ENCODE measurements at regions not wholly inside any gene's neighbourhood (a gene's known extent, or its start where the extent isn't known, plus 50 kb on each side); places are given as distances from the start of the nearest gene placed in this dataset.

GRCh38 chr5:60356745-60357144, 343.2 kb downstream of the DEPDC1B start:
- H3K27ac ChIP-seq = no peak overlapping the region
- WGBS, 3 donors = 57 to 69% (median 59%) methylated on average over 2 of the region's 2 CpGs

GRCh38 chr5:60355181-60355580, 344.8 kb downstream of the DEPDC1B start:
- H3K36me3 ChIP-seq = no peaks in the 10 kb centered on the region
- TF ChIP-seq, protein P1, sequence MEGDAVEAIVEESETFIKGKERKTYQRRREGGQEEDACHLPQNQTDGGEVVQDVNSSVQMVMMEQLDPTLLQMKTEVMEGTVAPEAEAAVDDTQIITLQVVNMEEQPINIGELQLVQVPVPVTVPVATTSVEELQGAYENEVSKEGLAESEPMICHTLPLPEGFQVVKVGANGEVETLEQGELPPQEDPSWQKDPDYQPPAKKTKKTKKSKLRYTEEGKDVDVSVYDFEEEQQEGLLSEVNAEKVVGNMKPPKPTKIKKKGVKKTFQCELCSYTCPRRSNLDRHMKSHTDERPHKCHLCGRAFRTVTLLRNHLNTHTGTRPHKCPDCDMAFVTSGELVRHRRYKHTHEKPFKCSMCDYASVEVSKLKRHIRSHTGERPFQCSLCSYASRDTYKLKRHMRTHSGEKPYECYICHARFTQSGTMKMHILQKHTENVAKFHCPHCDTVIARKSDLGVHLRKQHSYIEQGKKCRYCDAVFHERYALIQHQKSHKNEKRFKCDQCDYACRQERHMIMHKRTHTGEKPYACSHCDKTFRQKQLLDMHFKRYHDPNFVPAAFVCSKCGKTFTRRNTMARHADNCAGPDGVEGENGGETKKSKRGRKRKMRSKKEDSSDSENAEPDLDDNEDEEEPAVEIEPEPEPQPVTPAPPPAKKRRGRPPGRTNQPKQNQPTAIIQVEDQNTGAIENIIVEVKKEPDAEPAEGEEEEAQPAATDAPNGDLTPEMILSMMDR (IDR thresholded peaks at IDR 0.05) = no peak
- no peak for TF ChIP-seq POLR2A (IDR thresholded peaks at IDR 0.05)
- TF ChIP-seq EP300 (IDR thresholded peaks at IDR 0.05) = no peak
- H3K27ac ChIP-seq = no peak overlapping the region
- DNase-seq = no peak
- intact Hi-C loops (cut with DNase I) = no loop called here
- H3K4me3 ChIP-seq = no peak overlapping the region
- H3K27me3 ChIP-seq = no peaks in the 10 kb centered on the region
- H3K4me1 ChIP-seq (ENCODE audit: insufficient read depth) = no peaks in the 10 kb centered on the region
- H3K9me3 ChIP-seq = no peaks in the 10 kb centered on the region

More at GRCh38 chr5:60356745-60357144, 343.2 kb downstream of the DEPDC1B start:
- H3K9me3 ChIP-seq = no peaks in the 10 kb centered on the region
- H3K36me3 ChIP-seq = no peaks in the 10 kb centered on the region
- H3K4me1 ChIP-seq (ENCODE audit: insufficient read depth) = no peaks in the 10 kb centered on the region
- no peak for DNase-seq
- intact Hi-C loops (cut with DNase I) = no loop called here
- TF ChIP-seq, protein P1 (IDR thresholded peaks at IDR 0.05) = no peak
- no peak for TF ChIP-seq EP300 (IDR thresholded peaks at IDR 0.05)
- no peak for TF ChIP-seq POLR2A (IDR thresholded peaks at IDR 0.05)
- H3K4me3 ChIP-seq = no peak overlapping the region
- no peaks in the 10 kb centered on the region for H3K27me3 ChIP-seq

GRCh38 chr5:60354311-60354710, 345.7 kb downstream of the DEPDC1B start:
- no peak overlapping the region for H3K4me3 ChIP-seq
- H3K27me3 ChIP-seq = no peaks in the 10 kb centered on the region
- H3K9me3 ChIP-seq = no peaks in the 10 kb centered on the region
- DNase-seq = no peak
- H3K27ac ChIP-seq = no peak overlapping the region
- H3K4me1 ChIP-seq (ENCODE audit: insufficient read depth) = no peaks in the 10 kb centered on the region
- no peaks in the 10 kb centered on the region for H3K36me3 ChIP-seq
- intact Hi-C loops (cut with DNase I) = no loop called here
- 90 to 100% (median 91%) methylated on average over 1 of the region's 1 CpG for WGBS, 3 donors
- no peak for TF ChIP-seq EP300 (IDR thresholded peaks at IDR 0.05)
- TF ChIP-seq, protein P1 (IDR thresholded peaks at IDR 0.05) = no peak
- TF ChIP-seq POLR2A (IDR thresholded peaks at IDR 0.05) = no peak

- DNase-seq = no peak
- H3K36me3 ChIP-seq = no peaks in the 10 kb centered on the region
- H3K27me3 ChIP-seq = no peaks in the 10 kb centered on the region
- no peaks in the 10 kb centered on the region for H3K4me1 ChIP-seq (ENCODE audit: insufficient read depth)
- intact Hi-C loops (cut with DNase I) = no loop called here
- no peak overlapping the region for H3K4me3 ChIP-seq
- no peak overlapping the region for H3K27ac ChIP-seq
- TF ChIP-seq POLR2A (IDR thresholded peaks at IDR 0.05) (no peak), EP300 (IDR thresholded peaks at IDR 0.05) (no peak)
- TF ChIP-seq, protein P1 (IDR thresholded peaks at IDR 0.05) = no peak
- 76 to 95% (median 92%) methylated on average over 1 of the region's 1 CpG for WGBS, 3 donors
- H3K9me3 ChIP-seq = no peaks in the 10 kb centered on the region
These were observed 346.9 kb downstream of the DEPDC1B start for GRCh38 chr5:60352992-60353599.
